Tibial nerve (tissue), 4 donors: ENCODE measurements at regions not wholly inside any gene's neighbourhood (a gene's known extent, or its start where the extent isn't known, plus 50 kb on each side); places are given as distances from the start of the nearest gene placed in this dataset.

ENCODE experiments used
- CTCF ChIP-seq, 5 experiments: fragments of 200-600 bp in 3 of 5; fragments of 450-650 bp in 2 of 5; sonication (generic) in 3 of 5; IDR thresholded peaks; one replicate each; pipeline ENCODE4 v1.5.1; 2016 to 2019; ENCODE audit warnings: antibody characterized with exemption in 5 of 5, mild to moderate bottlenecking in 3 of 5, moderate library complexity in 2 of 5
- EP300 ChIP-seq, 2 donors: sonication (generic); formaldehyde crosslinking; IDR thresholded peaks; one replicate each; pipeline ENCODE4 v1.6.1; 2017; ENCODE audit warnings: antibody characterized with exemption in 2 of 2, mild to moderate bottlenecking in 1 of 2
- POLR2A ChIP-seq, 2 donors: fragments of 450-650 bp; IDR thresholded peaks; one replicate each; pipeline ENCODE4 v1.6.1; 2017; ENCODE audit warnings: antibody characterized with exemption in 2 of 2, mild to moderate bottlenecking in 2 of 2, moderate library complexity in 2 of 2

- TF ChIP-seq CTCF (IDR thresholded peaks at IDR 0.05) (no peak), POLR2A (IDR thresholded peaks at IDR 0.05) (no peak), EP300 (IDR thresholded peaks at IDR 0.05) (no peak)
Observed at GRCh38 chr6:67212584-67212983, 1422.5 kb upstream of the ADGRB3 start.
